ENCODE measurements at regions not wholly inside any gene's neighbourhood (a gene's known extent, or its start where the extent isn't known, plus 50 kb on each side); places are given as distances from the start of the nearest gene placed in this dataset.

DNA sequence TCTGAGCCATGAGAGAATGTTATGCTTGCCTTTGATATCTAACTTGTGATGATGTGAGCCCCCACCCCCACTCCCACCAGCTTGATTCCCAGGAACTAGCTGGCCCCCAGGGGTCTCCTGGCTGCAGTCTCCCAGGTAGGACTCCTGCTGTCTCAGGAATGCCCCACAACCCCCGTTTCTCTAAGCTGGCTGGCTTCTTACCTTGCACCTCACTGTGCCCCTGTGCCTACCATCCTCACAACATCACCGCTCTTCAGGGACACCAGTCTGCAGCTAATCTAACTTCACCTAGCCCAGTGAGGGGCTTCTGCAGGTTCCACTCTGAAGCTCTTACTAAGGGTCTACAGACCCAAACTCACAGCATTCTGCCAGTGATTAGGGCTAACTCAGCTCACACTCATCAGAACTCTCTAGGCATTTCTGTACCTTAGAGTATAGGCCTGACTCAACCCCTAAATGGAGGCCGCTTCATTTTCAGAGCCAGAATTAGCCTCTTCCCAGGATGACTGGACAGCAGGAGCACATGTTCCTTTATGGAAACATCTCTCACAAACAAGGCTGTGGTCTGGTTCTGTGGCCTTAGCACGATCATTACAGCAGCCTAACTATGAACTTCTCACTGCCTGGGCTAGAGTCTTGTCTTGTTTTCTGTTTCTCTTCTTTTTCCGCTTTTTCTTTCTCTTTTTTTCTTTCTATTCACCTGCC, 72.8 kb upstream of the IFNG-AS1 start:
- no peak overlapping the region for H3K4me3 Mint-ChIP-seq
- no peak for DNase-seq

DNA sequence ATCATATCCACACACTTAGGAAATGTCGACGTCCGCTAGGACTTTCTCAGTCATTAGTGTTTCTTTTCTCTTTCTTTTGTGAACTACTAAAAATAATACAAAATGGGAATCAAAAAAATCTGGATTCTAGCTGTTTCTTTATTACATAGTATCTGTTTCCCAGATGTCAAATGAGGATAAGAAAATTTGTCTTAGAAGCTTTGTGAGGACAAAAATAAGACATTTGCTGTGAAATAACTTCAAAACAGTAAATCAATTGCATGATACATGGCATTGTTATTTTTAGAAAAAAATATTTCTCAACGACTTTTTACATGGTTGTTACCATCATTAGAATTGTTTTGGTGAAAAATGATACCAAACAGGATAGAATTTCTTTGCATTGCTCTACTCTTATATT, 71.4 kb upstream of the IFNG-AS1 start:
- CTCF ChIA-PET: interaction anchor here (2.1 kb wide), 1 partner anchor 10 kb away, joined by 5 read pairs; no protein-coding TSS in a partner anchor

More for the DNA sequence above, 72.8 kb upstream of the IFNG-AS1 start:
- Mint-ChIP-seq H3K4me1 (no peaks in the 10 kb centered on the region), H3K27ac (no peak overlapping the region), H3K27me3 (peaks cover 3% of the 10 kb centered on the region), H3K9me3 (peaks cover 2% of the 10 kb centered on the region), H3K36me3 (ENCODE audit: low read depth) (no peaks in the 10 kb centered on the region)
- ChIA-PET POLR2A (no interaction called here), CTCF (interaction anchor here (2.1 kb wide), 1 partner anchor 11 kb away, joined by 5 read pairs; no protein-coding TSS in a partner anchor)

DNA sequence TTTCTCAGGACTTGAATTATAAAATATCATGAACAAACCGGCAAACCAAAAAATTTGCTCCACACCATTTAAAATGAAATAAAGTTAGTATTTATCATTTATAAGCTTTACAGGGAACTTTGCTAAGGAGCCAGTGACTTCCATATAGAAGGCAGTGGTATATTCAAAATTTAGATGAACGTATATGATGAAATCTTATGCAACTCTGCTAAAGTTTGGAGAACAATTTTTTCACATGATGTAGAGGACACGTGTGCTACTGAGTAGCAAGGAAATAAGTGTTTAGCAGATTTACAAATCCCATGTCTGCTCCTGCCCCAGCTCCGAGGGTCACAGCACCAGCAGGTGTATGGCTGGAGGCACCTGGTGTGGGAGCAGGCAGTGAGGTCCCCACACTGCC, 70.8 kb upstream of the IFNG-AS1 start:
- ChIA-PET POLR2A (no interaction called here), CTCF (interaction anchor here (1.0 kb wide), 1 partner anchor 10 kb away, joined by 3 read pairs; no protein-coding TSS in a partner anchor)
- Mint-ChIP-seq H3K4me1 (no peaks in the 10 kb centered on the region), H3K9me3 (no peaks in the 10 kb centered on the region), H3K27ac (no peak overlapping the region), H3K4me3 (no peak overlapping the region), H3K27me3 (peaks cover 3% of the 10 kb centered on the region), H3K36me3 (ENCODE audit: low read depth) (no peaks in the 10 kb centered on the region)
- DNase-seq: no peak

More for the DNA sequence above, 71.4 kb upstream of the IFNG-AS1 start:
- H3K9me3 Mint-ChIP-seq: no peaks in the 10 kb centered on the region
- no peak overlapping the region for H3K4me3 Mint-ChIP-seq
- no peak for DNase-seq
- peaks cover 3% of the 10 kb centered on the region for H3K27me3 Mint-ChIP-seq
- no peaks in the 10 kb centered on the region for H3K36me3 Mint-ChIP-seq (ENCODE audit: low read depth)
- no peak overlapping the region for H3K27ac Mint-ChIP-seq
- POLR2A ChIA-PET: no interaction called here
- no peaks in the 10 kb centered on the region for H3K4me1 Mint-ChIP-seq

DNA sequence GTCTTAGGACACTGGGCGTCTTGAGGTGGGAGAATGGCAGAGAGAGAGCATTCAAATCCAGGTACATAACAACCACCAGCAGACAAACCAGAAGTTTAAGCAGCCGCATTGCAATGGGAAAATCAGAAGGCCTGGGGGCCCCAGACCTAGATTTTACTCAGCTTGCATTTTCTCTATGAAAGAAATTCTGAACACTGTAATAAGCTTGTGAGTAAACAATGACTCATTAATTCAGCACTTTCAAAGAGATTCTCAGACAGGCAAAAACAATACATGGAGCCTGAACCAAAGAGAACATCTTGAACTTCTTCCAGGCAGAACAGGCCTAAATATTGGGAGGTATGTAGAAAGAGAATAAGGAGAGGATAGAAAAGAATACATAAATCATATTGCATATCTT, 69.8 kb upstream of the IFNG-AS1 start:
- Mint-ChIP-seq H3K9me3 (no peaks in the 10 kb centered on the region), H3K27ac (no peak overlapping the region), H3K4me3 (no peak overlapping the region), H3K4me1 (no peaks in the 10 kb centered on the region), H3K36me3 (ENCODE audit: low read depth) (no peaks in the 10 kb centered on the region), H3K27me3 (peaks cover 3% of the 10 kb centered on the region)
- CTCF ChIA-PET: no interaction called here
- no peak for DNase-seq
- POLR2A ChIA-PET: no interaction called here

DNA sequence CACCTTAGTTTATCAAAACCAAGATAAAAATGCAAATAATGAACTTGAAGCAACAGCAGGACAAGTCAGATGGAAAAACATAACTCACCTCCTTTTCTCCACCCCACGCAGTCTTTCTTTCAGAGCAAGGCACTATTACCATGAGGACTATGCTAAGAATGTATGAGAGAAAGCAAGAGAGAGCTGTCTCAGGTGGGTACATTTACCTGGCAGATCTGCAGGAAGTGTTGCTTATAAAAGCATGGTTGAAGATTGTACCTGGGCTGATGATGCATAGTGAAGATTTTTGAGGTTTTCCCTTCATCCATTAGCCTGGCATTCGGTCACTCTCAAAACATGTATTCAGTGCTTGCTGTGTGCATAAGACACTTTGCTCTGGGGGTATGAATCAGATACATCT, 68.8 kb upstream of the IFNG-AS1 start:
- H3K9me3 Mint-ChIP-seq: no peaks in the 10 kb centered on the region
- ChIA-PET CTCF (no interaction called here), POLR2A (no interaction called here)
- H3K27me3 Mint-ChIP-seq: no peaks in the 10 kb centered on the region
- H3K4me3 Mint-ChIP-seq: no peak overlapping the region
- H3K4me1 Mint-ChIP-seq: peaks cover 1% of the 10 kb centered on the region
- no peak overlapping the region for H3K27ac Mint-ChIP-seq
- no peaks in the 10 kb centered on the region for H3K36me3 Mint-ChIP-seq (ENCODE audit: low read depth)
- DNase-seq: no peak

DNA sequence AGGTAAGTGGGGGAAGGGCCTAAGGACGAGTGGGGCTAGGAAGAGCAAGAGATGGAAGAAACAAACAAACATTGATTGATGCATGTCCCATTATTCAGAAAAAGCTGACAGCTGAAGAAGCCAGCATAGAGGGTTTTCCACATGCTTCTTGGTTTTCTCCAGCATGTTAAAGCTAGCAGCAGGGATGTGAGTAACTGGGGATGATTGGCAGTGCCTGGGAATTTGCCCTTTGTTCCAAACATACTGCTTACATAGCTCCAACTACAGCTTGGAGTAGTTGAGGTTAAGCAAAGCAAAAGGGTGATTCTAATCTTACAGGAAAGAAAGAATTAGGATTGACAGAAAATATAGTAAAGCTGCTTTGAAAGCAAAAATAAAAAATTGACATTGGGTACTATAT, 68.0 kb upstream of the IFNG-AS1 start:
- DNase-seq: no peak
- Mint-ChIP-seq H3K4me1 (peaks cover 9% of the 10 kb centered on the region), H3K27me3 (no peaks in the 10 kb centered on the region), H3K36me3 (ENCODE audit: low read depth) (no peaks in the 10 kb centered on the region), H3K4me3 (no peak overlapping the region), H3K27ac (no peak overlapping the region), H3K9me3 (no peaks in the 10 kb centered on the region)
- ChIA-PET CTCF (interaction anchor here (2.2 to 2.3 kb wide), 2 partner anchors 12 to 18 kb away, joined by 7 to 9 read pairs; no protein-coding TSS in a partner anchor), POLR2A (no interaction called here)

DNA sequence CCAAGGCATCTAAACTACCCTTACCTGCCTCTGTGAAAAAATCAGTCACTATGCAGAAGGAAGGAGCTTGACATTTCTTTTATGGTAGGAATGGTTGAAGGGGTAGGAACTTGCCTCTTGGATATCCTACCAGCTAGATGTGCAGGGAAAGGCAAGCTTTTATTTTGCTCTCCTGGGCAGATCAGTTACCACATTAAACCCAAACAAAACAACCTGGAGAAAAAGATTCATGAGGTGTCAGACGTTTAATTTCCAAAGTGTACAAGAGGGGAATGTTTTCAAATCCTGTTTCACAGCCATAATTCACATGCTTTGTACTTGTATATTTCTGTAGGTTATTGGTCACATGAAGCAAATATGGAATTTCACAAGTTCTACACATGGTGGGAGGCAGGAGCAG, 67.0 kb upstream of the IFNG-AS1 start:
- Mint-ChIP-seq H3K9me3 (no peaks in the 10 kb centered on the region), H3K27ac (no peak overlapping the region), H3K27me3 (no peaks in the 10 kb centered on the region), H3K4me1 (peaks cover 9% of the 10 kb centered on the region), H3K36me3 (ENCODE audit: low read depth) (no peaks in the 10 kb centered on the region), H3K4me3 (no peak overlapping the region)
- DNase-seq: no peak
- ChIA-PET CTCF (interaction anchor here (0.6 to 2.3 kb wide), 3 partner anchors 13 to 219 kb away, joined by 3 to 9 read pairs (median 7); no protein-coding TSS in a partner anchor), POLR2A (interaction anchor here (0.6 kb wide), 1 partner anchor 158 kb away, joined by 3 read pairs; no protein-coding TSS in a partner anchor)

DNA sequence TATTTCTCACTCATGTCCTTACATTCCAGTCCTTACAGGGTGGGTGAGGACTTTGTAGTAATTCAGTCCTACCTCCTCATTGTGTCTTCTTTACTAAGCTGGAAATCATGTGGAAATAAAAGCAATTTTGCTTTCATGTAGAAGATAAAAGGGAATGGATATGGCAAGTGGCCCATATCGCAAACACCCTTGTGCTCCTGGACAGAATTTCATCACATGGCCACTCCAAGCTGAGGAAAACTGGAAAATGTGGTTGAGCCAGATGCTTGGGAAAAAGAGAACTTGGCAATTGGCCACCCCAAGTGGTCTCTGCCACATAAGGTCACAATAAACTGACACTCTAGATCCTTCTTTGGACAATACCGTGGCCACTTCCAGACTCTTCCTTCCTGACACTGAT, 64.2 kb upstream of the IFNG-AS1 start:
- ChIA-PET CTCF (interaction anchor here (0.6 to 1.4 kb wide), 3 partner anchors 15 to 750 kb away, joined by 3 to 4 read pairs (median 3); no protein-coding TSS in a partner anchor), POLR2A (no interaction called here)
- Mint-ChIP-seq H3K9me3 (no peaks in the 10 kb centered on the region), H3K36me3 (ENCODE audit: low read depth) (no peaks in the 10 kb centered on the region), H3K27me3 (no peaks in the 10 kb centered on the region), H3K4me1 (peaks cover 9% of the 10 kb centered on the region), H3K27ac (no peak overlapping the region), H3K4me3 (no peak overlapping the region)
- DNase-seq: no peak

DNA sequence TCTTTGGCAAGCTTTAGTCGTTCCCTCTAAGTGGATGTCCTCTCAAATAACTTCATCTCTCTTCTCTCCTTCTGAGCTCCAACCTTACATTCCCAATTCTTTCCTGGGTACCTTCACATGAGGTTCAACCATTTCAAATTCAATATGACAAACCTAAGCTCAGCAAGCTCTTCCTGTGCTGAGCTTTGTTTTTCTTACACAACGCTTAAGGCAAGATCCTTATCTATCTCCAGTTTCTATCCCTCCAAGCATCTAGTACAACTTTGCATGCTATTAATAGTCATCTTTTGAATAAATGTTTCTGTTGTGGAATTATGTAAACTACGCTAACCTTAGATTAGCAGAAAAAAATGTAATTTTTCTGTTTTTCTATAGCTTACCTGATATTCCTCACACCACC, 63.7 kb upstream of the IFNG-AS1 start:
- H3K4me1 Mint-ChIP-seq: peaks cover 9% of the 10 kb centered on the region
- ChIA-PET CTCF (interaction anchor here (0.6 to 1.4 kb wide), 2 partner anchors 15 to 751 kb away, joined by 3 to 4 read pairs; no protein-coding TSS in a partner anchor), POLR2A (no interaction called here)
- no peak overlapping the region for H3K4me3 Mint-ChIP-seq
- no peak overlapping the region for H3K27ac Mint-ChIP-seq
- H3K27me3 Mint-ChIP-seq: no peaks in the 10 kb centered on the region
- no peaks in the 10 kb centered on the region for H3K9me3 Mint-ChIP-seq
- no peak for DNase-seq
- no peaks in the 10 kb centered on the region for H3K36me3 Mint-ChIP-seq (ENCODE audit: low read depth)

DNA sequence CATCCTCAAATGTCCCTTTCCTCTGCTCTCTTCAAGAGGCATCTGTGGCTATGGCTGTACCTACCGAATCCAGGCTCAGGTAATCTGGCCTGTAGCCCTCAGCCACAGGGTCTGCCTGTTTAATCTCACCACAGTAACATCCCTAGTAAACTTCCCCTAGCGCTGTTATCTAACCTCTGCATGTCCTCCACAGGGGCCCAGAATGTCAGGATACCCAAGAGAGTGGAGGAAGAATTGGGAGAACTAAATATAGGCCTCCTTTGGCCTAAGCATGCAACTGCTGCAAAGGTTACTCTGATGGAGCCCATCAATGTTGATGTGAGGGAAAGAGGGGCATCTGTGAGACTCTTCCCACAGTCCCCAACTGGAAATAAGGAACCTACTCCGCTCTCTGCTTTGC, 63.2 kb upstream of the IFNG-AS1 start:
- no peaks in the 10 kb centered on the region for H3K27me3 Mint-ChIP-seq
- no peak for DNase-seq
- peaks cover 9% of the 10 kb centered on the region for H3K4me1 Mint-ChIP-seq
- CTCF ChIA-PET: interaction anchor here (0.6 to 1.4 kb wide), 2 partner anchors 14 to 751 kb away, joined by 3 to 4 read pairs; no protein-coding TSS in a partner anchor
- H3K9me3 Mint-ChIP-seq: no peaks in the 10 kb centered on the region
- H3K4me3 Mint-ChIP-seq: no peak overlapping the region
- H3K36me3 Mint-ChIP-seq (ENCODE audit: low read depth): no peaks in the 10 kb centered on the region
- no peak overlapping the region for H3K27ac Mint-ChIP-seq
- POLR2A ChIA-PET: no interaction called here

DNA sequence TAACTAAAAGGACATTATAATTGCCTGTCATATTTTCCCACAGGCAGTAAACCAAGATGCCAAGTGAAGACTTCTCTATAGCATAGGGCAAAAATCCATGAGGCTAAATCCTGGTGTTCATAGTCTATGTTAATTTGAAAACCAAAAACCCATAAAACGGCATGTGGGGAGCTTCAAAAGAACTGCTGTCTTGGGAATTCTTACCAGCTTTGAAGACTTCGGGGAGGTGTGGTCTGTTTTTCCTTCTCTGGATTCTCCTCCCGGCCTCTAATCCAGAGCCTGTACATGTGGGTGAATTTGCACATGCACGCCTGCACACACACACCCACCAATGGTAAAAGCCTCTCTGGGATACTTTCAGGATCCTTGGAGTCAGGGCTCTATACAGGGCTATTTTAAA, 61.9 kb upstream of the IFNG-AS1 start:
- H3K27me3 Mint-ChIP-seq: no peaks in the 10 kb centered on the region
- DNase-seq: no peak
- no peak overlapping the region for H3K4me3 Mint-ChIP-seq
- ChIA-PET POLR2A (no interaction called here), CTCF (interaction anchor here (1.2 kb wide), 1 partner anchor 10 kb away, joined by 5 read pairs; no protein-coding TSS in a partner anchor)
- peaks cover 9% of the 10 kb centered on the region for H3K4me1 Mint-ChIP-seq
- H3K27ac Mint-ChIP-seq: no peak overlapping the region
- H3K9me3 Mint-ChIP-seq: no peaks in the 10 kb centered on the region
- no peaks in the 10 kb centered on the region for H3K36me3 Mint-ChIP-seq (ENCODE audit: low read depth)

DNA sequence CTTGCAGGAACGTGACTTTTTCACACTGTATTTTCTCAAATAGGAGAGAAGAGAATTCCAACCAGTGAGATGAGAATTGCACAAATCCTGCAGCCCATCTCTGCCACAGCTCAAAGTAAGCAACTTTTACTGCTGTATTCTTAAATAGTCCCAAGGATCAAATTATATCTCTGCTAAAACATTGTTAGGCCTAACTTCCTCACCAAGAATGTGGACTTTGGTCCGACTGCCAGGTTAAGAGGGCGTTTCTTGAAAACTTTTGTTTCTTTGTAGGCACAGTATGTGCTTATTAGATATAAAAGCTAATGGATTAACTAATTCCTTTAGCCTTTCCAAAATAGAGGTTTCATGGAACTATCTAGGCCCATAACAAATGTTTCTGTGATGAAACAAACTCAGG, 61.4 kb upstream of the IFNG-AS1 start:
- Mint-ChIP-seq H3K4me3 (no peak overlapping the region), H3K36me3 (ENCODE audit: low read depth) (no peaks in the 10 kb centered on the region), H3K4me1 (peaks cover 9% of the 10 kb centered on the region), H3K9me3 (no peaks in the 10 kb centered on the region), H3K27me3 (no peaks in the 10 kb centered on the region), H3K27ac (no peak overlapping the region)
- ChIA-PET CTCF (interaction anchor here (1.2 kb wide), 1 partner anchor 11 kb away, joined by 5 read pairs; no protein-coding TSS in a partner anchor), POLR2A (no interaction called here)
- no peak for DNase-seq

DNA sequence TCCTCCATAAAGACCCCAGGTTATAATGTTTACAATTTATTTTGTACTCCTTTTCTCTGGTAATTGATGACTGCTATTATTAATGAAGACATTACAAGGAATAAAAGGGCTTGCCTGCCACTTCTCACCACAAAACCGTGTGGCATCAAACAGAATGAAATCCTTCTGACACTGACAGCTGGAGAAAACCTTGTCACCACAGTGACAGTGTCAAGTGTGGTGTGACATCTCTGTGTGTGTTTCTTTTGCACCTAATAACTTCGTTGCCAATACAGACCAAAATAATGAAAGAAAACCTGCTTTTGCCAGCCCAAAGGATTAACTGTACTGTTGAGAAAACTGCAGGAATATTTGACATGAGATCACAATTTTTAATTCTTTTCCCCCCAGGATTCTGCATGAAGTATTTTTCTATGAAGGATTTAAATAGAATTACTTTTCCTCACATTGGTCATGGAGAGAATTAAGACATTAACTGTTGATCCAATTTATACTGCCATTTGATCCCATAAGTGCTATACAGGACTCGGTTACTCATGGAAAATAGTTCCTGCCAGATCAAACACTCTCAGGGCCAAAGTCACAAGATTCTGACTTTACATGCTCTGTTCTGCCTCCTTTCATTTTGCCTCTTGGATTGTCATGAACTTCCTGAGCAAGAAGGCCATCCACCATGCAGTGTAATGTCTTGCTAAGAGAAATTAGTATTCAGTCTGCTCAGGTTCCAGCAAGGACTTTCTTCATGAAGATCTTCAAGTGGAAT, 60.4 kb upstream of the IFNG-AS1 start:
- POLR2A ChIA-PET: no interaction called here
- Mint-ChIP-seq H3K27me3 (no peaks in the 10 kb centered on the region), H3K4me3 (no peak overlapping the region), H3K36me3 (ENCODE audit: low read depth) (no peaks in the 10 kb centered on the region), H3K27ac (no peak overlapping the region), H3K9me3 (no peaks in the 10 kb centered on the region), H3K4me1 (peaks cover 9% of the 10 kb centered on the region)
- CTCF ChIA-PET: no interaction called here
- no peak for DNase-seq
